A549 (cell line): ENCODE measurements at regions not wholly inside any gene's neighbourhood (a gene's known extent, or its start where the extent isn't known, plus 50 kb on each side); places are given as distances from the start of the nearest gene placed in this dataset.

ENCODE experiments used
- JUNB ChIP-seq: fragments of >200 bp; sonication (Bioruptor Twin); formaldehyde crosslinking; IDR thresholded peaks from 2 replicates; pipeline ENCODE4 v1.6.1; 2016
- POLR2A ChIP-seq: IDR thresholded peaks from 2 replicates; pipeline ENCODE4 v1.6.1; 2012; ENCODE audit warnings: mild to moderate bottlenecking, low read length
- RFX5 ChIP-seq: fragments of 450-650 bp; IDR thresholded peaks from 2 replicates; pipeline ENCODE4 v1.7.1; 2014; ENCODE audit warnings: antibody characterized with exemption, mild to moderate bottlenecking, moderate library complexity
- TP53 ChIP-seq: fragments of 250-450 bp; sonication (Bioruptor Pico); IDR thresholded peaks from 2 replicates; pipeline ENCODE4 v1.5.0; 2021; ENCODE audit warnings: mild to moderate bottlenecking, moderate library complexity
- TF ChIP-seq, protein P1 (sequence below): fragments of 150-350 bp; IDR thresholded peaks from 2 replicates; pipeline ENCODE4 v1.6.1; 2014; ENCODE audit warnings: low read depth, mild to moderate bottlenecking, low read length
- TF ChIP-seq, protein P2 (sequence below): fragments of >200 bp; sonication (Bioruptor Twin); formaldehyde crosslinking; IDR thresholded peaks from 3 replicates; pipeline ENCODE4 v1.5.1; 2016
- TF ChIP-seq, protein P3 (sequence below): IDR thresholded peaks from 2 replicates; pipeline ENCODE4 v1.6.1; 2012
- TF ChIP-seq, protein P4 (sequence below): fragments of 450-650 bp; IDR thresholded peaks from 2 replicates; pipeline ENCODE4 v1.6.1; 2014; ENCODE audit warnings: antibody characterized with exemption
- TF ChIP-seq, protein P5 (sequence below): fragments of >200 bp; sonication (Bioruptor Twin); formaldehyde crosslinking; IDR thresholded peaks from 3 replicates; pipeline ENCODE4 v1.6.1; 2016

GRCh38 chr20:48159145-48160008 lies 374.1 kb upstream of the SULF2 start:
- TF ChIP-seq POLR2A (no peak), RFX5 (no peak), TP53 (CRISPR knock-in tag) (no peak), JUNB (no peak)
- TF ChIP-seq, protein P1, sequence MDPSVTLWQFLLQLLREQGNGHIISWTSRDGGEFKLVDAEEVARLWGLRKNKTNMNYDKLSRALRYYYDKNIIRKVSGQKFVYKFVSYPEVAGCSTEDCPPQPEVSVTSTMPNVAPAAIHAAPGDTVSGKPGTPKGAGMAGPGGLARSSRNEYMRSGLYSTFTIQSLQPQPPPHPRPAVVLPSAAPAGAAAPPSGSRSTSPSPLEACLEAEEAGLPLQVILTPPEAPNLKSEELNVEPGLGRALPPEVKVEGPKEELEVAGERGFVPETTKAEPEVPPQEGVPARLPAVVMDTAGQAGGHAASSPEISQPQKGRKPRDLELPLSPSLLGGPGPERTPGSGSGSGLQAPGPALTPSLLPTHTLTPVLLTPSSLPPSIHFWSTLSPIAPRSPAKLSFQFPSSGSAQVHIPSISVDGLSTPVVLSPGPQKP = no peak
- TF ChIP-seq, protein P2, sequence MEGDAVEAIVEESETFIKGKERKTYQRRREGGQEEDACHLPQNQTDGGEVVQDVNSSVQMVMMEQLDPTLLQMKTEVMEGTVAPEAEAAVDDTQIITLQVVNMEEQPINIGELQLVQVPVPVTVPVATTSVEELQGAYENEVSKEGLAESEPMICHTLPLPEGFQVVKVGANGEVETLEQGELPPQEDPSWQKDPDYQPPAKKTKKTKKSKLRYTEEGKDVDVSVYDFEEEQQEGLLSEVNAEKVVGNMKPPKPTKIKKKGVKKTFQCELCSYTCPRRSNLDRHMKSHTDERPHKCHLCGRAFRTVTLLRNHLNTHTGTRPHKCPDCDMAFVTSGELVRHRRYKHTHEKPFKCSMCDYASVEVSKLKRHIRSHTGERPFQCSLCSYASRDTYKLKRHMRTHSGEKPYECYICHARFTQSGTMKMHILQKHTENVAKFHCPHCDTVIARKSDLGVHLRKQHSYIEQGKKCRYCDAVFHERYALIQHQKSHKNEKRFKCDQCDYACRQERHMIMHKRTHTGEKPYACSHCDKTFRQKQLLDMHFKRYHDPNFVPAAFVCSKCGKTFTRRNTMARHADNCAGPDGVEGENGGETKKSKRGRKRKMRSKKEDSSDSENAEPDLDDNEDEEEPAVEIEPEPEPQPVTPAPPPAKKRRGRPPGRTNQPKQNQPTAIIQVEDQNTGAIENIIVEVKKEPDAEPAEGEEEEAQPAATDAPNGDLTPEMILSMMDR = no peak
- TF ChIP-seq, protein P3, sequence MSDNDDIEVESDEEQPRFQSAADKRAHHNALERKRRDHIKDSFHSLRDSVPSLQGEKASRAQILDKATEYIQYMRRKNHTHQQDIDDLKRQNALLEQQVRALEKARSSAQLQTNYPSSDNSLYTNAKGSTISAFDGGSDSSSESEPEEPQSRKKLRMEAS = no peak
- TF ChIP-seq, protein P4, sequence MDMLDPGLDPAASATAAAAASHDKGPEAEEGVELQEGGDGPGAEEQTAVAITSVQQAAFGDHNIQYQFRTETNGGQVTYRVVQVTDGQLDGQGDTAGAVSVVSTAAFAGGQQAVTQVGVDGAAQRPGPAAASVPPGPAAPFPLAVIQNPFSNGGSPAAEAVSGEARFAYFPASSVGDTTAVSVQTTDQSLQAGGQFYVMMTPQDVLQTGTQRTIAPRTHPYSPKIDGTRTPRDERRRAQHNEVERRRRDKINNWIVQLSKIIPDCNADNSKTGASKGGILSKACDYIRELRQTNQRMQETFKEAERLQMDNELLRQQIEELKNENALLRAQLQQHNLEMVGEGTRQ = no peak
- TF ChIP-seq, protein P5, sequence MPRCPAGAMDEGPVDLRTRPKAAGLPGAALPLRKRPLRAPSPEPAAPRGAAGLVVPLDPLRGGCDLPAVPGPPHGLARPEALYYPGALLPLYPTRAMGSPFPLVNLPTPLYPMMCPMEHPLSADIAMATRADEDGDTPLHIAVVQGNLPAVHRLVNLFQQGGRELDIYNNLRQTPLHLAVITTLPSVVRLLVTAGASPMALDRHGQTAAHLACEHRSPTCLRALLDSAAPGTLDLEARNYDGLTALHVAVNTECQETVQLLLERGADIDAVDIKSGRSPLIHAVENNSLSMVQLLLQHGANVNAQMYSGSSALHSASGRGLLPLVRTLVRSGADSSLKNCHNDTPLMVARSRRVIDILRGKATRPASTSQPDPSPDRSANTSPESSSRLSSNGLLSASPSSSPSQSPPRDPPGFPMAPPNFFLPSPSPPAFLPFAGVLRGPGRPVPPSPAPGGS = no peak
